Thoracic aorta (tissue), 2 donors: ENCODE measurements at regions not wholly inside any gene's neighbourhood (a gene's known extent, or its start where the extent isn't known, plus 50 kb on each side); places are given as distances from the start of the nearest gene placed in this dataset.

Experiments used
- ATAC-seq: fragments of 150-250 bp; one replicate; pipeline ENCODE4 v1.8.0; 2017; ENCODE audit warnings: low read depth; ENCODE audit not compliant: insufficient number of reproducible peaks, low FRiP score
- DNase-seq: peaks from one replicate; pipeline ENCODE4 v3.0.0-alpha.2; 2020; ENCODE audit warnings: low spot score
- H3K27ac ChIP-seq, 2 donors: fragments of 200-600 bp; sonication (generic); 1 replicate in 1 of 2; 2 replicates in 1 of 2; pipeline ENCODE4 v1.5.1; 2016; ENCODE audit warnings: mild to moderate bottlenecking in 2 of 2, moderate library complexity in 2 of 2
- H3K27me3 ChIP-seq: fragments of 200-600 bp; sonication (generic); replicated peaks from 2 replicates; pipeline ENCODE4 v1.6.0; 2016; ENCODE audit warnings: mild to moderate bottlenecking; ENCODE audit not compliant: insufficient read depth
- H3K36me3 ChIP-seq: fragments of 200-600 bp; sonication (generic); one replicate; pipeline ENCODE4 v1.5.1; 2016
- H3K4me1 ChIP-seq, 2 donors: fragments of 200-600 bp; sonication (generic); 1 replicate in 1 of 2; 2 replicates in 1 of 2; pipeline versions ENCODE4 v1.5.1 to v1.6.0; 2016; ENCODE audit warnings: low read depth in 2 of 2, mild to moderate bottlenecking in 1 of 2; ENCODE audit not compliant: control insufficient read depth in 1 of 2
- H3K4me3 ChIP-seq: fragments of 200-600 bp; sonication (generic); 2 replicates; pipeline ENCODE4 v1.5.1; 2016; ENCODE audit warnings: mild to moderate bottlenecking
- H3K9me3 ChIP-seq: fragments of 200-600 bp; sonication (generic); 2 replicates; pipeline ENCODE4 v1.5.1; 2016
- CTCF ChIP-seq: fragments of 200-600 bp; sonication (generic); IDR thresholded peaks from one replicate; pipeline ENCODE4 v1.5.1; 2019; ENCODE audit warnings: antibody characterized with exemption

- Histone ChIP-seq H3K4me1 (no peaks in the 10 kb centered on the region), H3K27ac (no peak overlapping the region), H3K9me3 (no peaks in the 10 kb centered on the region), H3K4me3 (no peak overlapping the region), H3K27me3 (no peaks in the 10 kb centered on the region), H3K36me3 (no peaks in the 10 kb centered on the region)
- no peak for TF ChIP-seq CTCF
- ATAC-seq: no peak
- DNase-seq: no peak
Measured at GRCh38 chr5:152337484-152337883, 67.6 kb downstream of the NMUR2 start.

GRCh38 chr5:152335461-152335860 is 69.6 kb downstream of the NMUR2 start:
- no peak for ATAC-seq
- Histone ChIP-seq H3K27me3 (no peaks in the 10 kb centered on the region), H3K4me3 (no peak overlapping the region), H3K4me1 (no peaks in the 10 kb centered on the region), H3K27ac (no peak overlapping the region), H3K36me3 (no peaks in the 10 kb centered on the region), H3K9me3 (no peaks in the 10 kb centered on the region)
- no peak for DNase-seq
- TF ChIP-seq CTCF: no peak

- DNase-seq: no peak
- H3K27ac ChIP-seq: no peak overlapping the region
- H3K9me3 ChIP-seq: no peaks in the 10 kb centered on the region
- no peak for ATAC-seq
- no peak overlapping the region for H3K4me3 ChIP-seq
- no peaks in the 10 kb centered on the region for H3K27me3 ChIP-seq
- no peaks in the 10 kb centered on the region for H3K36me3 ChIP-seq
- TF ChIP-seq CTCF: no peak
- no peaks in the 10 kb centered on the region for H3K4me1 ChIP-seq
Measured at GRCh38 chr5:152332716-152333460, 72.2 kb downstream of the NMUR2 start.

GRCh38 chr5:152331718-152332117 is 73.4 kb downstream of the NMUR2 start:
- H3K27me3 ChIP-seq: no peaks in the 10 kb centered on the region
- DNase-seq: no peak
- H3K4me3 ChIP-seq: no peak overlapping the region
- H3K4me1 ChIP-seq: no peaks in the 10 kb centered on the region
- H3K36me3 ChIP-seq: no peaks in the 10 kb centered on the region
- no peak overlapping the region for H3K27ac ChIP-seq
- ATAC-seq: no peak
- no peaks in the 10 kb centered on the region for H3K9me3 ChIP-seq
- TF ChIP-seq CTCF: no peak

GRCh38 chr5:152331006-152331405 is 74.1 kb downstream of the NMUR2 start:
- Histone ChIP-seq H3K4me3 (no peak overlapping the region), H3K27ac (no peak overlapping the region), H3K36me3 (no peaks in the 10 kb centered on the region), H3K4me1 (no peaks in the 10 kb centered on the region), H3K9me3 (no peaks in the 10 kb centered on the region), H3K27me3 (no peaks in the 10 kb centered on the region)
- DNase-seq (no peak), ATAC-seq (no peak)
- TF ChIP-seq CTCF: no peak
